ENCODE measurements at regions not wholly inside any gene's neighbourhood (a gene's known extent, or its start where the extent isn't known, plus 50 kb on each side); places are given as distances from the start of the nearest gene placed in this dataset.
"Not testable (repeated sequence)": the region's sequence is repeated elsewhere in the genome, so short reads cannot be mapped to it uniquely, and the experiment has no call there.

DNA sequence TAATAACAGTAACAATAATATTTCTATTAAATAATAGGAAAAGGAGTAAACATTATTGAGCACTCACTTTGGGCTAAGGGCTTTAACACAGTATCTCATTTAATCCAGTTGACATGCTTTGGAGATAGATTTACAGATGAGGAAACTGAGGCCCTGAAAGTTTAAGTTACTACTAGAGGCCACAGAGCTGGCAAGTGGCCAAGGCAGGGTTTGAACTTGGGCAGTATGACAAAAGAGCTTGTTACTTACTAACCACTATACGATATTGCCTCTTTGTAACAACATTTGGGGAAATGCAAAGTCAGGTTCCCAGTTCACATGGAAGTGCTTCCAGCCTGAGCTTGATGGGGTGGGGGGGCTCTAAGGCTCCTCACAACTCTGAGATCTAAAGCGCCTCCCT is 149.1 kb upstream of the LMCD1 start:
- TF ChIP-seq, protein P1, sequence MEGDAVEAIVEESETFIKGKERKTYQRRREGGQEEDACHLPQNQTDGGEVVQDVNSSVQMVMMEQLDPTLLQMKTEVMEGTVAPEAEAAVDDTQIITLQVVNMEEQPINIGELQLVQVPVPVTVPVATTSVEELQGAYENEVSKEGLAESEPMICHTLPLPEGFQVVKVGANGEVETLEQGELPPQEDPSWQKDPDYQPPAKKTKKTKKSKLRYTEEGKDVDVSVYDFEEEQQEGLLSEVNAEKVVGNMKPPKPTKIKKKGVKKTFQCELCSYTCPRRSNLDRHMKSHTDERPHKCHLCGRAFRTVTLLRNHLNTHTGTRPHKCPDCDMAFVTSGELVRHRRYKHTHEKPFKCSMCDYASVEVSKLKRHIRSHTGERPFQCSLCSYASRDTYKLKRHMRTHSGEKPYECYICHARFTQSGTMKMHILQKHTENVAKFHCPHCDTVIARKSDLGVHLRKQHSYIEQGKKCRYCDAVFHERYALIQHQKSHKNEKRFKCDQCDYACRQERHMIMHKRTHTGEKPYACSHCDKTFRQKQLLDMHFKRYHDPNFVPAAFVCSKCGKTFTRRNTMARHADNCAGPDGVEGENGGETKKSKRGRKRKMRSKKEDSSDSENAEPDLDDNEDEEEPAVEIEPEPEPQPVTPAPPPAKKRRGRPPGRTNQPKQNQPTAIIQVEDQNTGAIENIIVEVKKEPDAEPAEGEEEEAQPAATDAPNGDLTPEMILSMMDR (IDR thresholded peaks at IDR 0.05; ENCODE audit: extremely low read depth, insufficient read depth, missing control alignments): no peak
- in situ Hi-C loops (cut with MboI; ENCODE audit: low pct_unique_long_range_greater_than_20kb, low sequenced_read_pairs, unreplicated experiment): no loop called here
- no peak for DNase-seq (ENCODE audit: low spot score)

DNA sequence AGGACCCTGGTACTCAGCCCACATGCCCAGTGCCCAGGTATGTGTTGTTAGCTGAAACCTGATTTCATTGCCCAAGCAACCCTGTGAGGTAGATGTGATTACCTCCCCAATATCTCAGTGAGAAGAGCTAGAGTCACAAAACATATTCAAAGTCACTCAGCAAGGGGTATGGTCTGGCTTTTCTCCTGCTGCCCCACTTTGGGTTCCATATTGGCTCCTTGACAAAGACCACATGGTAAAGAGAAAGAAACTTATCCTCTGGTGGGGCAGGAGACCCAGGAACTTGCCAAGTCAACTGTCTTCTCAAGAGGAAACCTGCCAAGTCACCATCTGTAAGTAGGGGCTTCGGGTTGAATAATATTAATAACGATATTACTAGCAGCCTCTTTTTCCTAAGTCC is 148.3 kb upstream of the LMCD1 start:
- DNase-seq (ENCODE audit: low spot score): no peak
- TF ChIP-seq, protein P1 (IDR thresholded peaks at IDR 0.05; ENCODE audit: extremely low read depth, insufficient read depth, missing control alignments): no peak
- in situ Hi-C loops (cut with MboI; ENCODE audit: low pct_unique_long_range_greater_than_20kb, low sequenced_read_pairs, unreplicated experiment): no loop called here

DNA sequence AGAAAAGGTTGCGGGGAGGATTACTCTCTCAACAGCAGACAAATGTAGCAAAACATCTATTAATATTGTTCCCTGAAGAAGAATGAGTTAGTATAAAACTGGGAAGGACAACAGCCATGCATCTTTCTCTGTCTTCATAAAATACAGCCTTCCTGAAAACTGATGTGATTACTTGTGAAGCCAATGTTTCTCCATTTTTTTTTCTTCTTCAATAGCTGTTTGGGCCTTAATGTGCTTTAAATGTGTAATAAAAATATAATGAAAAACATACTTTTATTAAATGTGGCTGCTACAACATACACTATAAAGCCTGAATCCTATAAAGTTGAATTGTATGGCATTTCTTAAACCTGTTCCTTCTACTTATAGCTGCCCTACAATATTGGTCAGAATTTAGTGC is 146.3 kb upstream of the LMCD1 start:
- in situ Hi-C loops (cut with MboI; ENCODE audit: low pct_unique_long_range_greater_than_20kb, low sequenced_read_pairs, unreplicated experiment): no loop called here
- TF ChIP-seq, protein P1 (IDR thresholded peaks at IDR 0.05; ENCODE audit: extremely low read depth, insufficient read depth, missing control alignments): no peak
- no peak for DNase-seq (ENCODE audit: low spot score)

DNA sequence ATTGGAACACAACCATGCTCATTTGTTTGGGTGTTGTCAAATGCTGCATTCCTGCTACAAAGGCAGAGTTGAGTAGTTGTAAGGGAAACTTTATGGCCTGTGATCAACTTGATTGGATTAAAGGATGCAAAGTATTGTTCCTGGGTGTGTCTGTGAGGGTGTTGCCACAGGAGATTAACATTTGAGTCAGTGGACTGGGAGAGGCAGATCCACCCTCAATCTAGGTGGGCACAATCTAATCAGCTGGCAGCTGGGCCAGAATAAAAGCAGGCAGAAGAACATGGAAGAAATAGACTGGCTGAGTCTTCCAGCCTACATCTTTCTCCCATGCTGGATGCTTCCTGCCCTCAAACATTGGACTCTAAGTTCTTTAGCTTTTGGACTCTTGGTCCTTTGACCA is 145.6 kb upstream of the LMCD1 start:
- DNase-seq (ENCODE audit: low spot score); in situ Hi-C loops (cut with MboI; ENCODE audit: low pct_unique_long_range_greater_than_20kb, low sequenced_read_pairs, unreplicated experiment): not testable (repeated sequence)

DNA sequence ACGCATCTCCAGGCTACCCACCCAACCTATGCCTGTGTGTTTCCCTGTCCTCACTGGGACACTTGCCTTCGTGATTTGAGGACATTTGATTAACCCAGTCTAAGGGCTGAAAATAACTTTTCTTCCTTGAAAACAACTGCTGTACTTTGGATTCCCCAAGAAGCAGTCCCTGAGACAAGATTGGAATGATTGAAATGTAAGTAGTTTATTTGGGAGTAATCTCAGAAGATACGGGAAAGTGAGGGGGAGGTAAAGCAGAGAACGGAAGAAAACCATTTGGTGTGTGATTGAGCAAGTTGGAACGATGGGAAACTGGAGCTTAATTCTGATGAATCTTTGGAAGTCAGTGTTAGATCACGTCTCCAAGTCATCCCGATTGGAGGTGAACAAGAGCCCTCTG is 143.8 kb upstream of the LMCD1 start:
- TF ChIP-seq, protein P1 (IDR thresholded peaks at IDR 0.05; ENCODE audit: extremely low read depth, insufficient read depth, missing control alignments): no peak
- no peak for DNase-seq (ENCODE audit: low spot score)
- in situ Hi-C loops (cut with MboI; ENCODE audit: low pct_unique_long_range_greater_than_20kb, low sequenced_read_pairs, unreplicated experiment): no loop called here

DNA sequence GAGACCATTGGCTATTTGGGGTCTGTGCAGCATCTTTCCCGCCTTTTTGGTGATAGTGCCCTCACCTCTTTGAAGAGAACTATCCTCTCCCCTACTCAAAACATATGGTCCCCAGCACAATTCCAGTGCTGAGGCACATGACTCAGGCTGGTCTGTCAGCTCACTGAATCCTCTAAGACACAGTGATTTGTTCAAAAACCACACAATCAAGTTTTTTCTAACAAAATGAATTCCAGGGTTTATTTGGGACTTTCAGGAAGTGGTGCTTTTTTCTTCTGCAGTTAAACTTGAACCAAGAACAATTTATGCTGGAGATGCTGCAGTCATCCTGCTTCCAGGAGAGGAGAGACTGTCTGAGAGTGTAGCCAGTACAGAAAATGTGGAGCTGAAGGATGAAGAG is 142.5 kb upstream of the LMCD1 start:
- TF ChIP-seq, protein P1 (IDR thresholded peaks at IDR 0.05; ENCODE audit: extremely low read depth, insufficient read depth, missing control alignments): no peak
- in situ Hi-C loops (cut with MboI; ENCODE audit: low pct_unique_long_range_greater_than_20kb, low sequenced_read_pairs, unreplicated experiment): no loop called here

DNA sequence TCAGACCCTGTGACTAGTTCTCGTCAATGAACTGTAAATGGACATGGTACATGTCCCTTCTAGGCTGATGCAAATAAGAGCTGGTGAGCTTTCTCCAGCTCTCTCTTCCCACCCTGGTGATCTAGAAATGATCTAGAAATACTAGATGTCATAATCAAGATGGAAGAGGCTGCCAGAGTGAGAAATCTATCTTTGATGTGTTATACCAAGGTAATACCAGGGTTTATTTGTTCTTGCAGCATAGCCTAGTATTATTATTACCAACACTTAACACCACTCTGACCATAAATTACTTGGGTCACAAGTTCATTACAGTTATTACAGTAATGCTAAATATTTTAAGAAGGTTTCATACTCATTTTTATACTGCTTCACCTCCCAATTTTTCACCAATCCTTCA is 138.4 kb upstream of the LMCD1 start:
- in situ Hi-C loops (cut with MboI; ENCODE audit: low pct_unique_long_range_greater_than_20kb, low sequenced_read_pairs, unreplicated experiment): no loop called here
- no peak for DNase-seq (ENCODE audit: low spot score)
- TF ChIP-seq, protein P1 (IDR thresholded peaks at IDR 0.05; ENCODE audit: extremely low read depth, insufficient read depth, missing control alignments): no peak

More for the DNA sequence above, 142.5 kb upstream of the LMCD1 start:
- DNase-seq (ENCODE audit: low spot score): no peak
